ENCODE measurements at regions not wholly inside any gene's neighbourhood (a gene's known extent, or its start where the extent isn't known, plus 50 kb on each side); places are given as distances from the start of the nearest gene placed in this dataset.

GRCh38 chr14:101020834-101021370 lies 117.4 kb upstream of the RTL1 start:
- H3K4me1 Mint-ChIP-seq (ENCODE audit: low read depth in 2 of 2), result no peaks in the 10 kb centered on the region
- DNase-seq (no peak), ATAC-seq (replicated peaks) (no peak)
- H3K27ac Mint-ChIP-seq, result no peak overlapping the region
- H3K9me3 Mint-ChIP-seq, result peaks cover 7 to 16% of the 10 kb centered on the region in 2 donors
- H3K36me3 Mint-ChIP-seq (ENCODE audit: insufficient read depth), result no peaks in the 10 kb centered on the region
- H3K4me3 Mint-ChIP-seq, result no peak overlapping the region
- peaks cover 32 to 77% of the 10 kb centered on the region in 2 donors for H3K27me3 Mint-ChIP-seq

- Mint-ChIP-seq H3K4me3 (no peak overlapping the region), H3K36me3 (ENCODE audit: insufficient read depth) (no peaks in the 10 kb centered on the region), H3K27me3 (peaks cover 26 to 77% of the 10 kb centered on the region in 2 donors), H3K9me3 (peaks cover 7 to 16% of the 10 kb centered on the region in 2 donors), H3K4me1 (ENCODE audit: low read depth in 2 of 2) (no peaks in the 10 kb centered on the region), H3K27ac (no peak overlapping the region)
- DNase-seq (no peak), ATAC-seq (replicated peaks) (no peak)
Observed at GRCh38 chr14:101022121-101022520, 118.6 kb upstream of the RTL1 start.

GRCh38 chr14:101022916-101023435 lies 119.5 kb upstream of the RTL1 start:
- DNase-seq, result no peak
- no peaks in the 10 kb centered on the region for H3K36me3 Mint-ChIP-seq (ENCODE audit: insufficient read depth)
- no peaks in the 10 kb centered on the region for H3K4me1 Mint-ChIP-seq (ENCODE audit: low read depth in 2 of 2)
- H3K27ac Mint-ChIP-seq, result no peak overlapping the region
- H3K4me3 Mint-ChIP-seq, result no peak overlapping the region
- H3K27me3 Mint-ChIP-seq, result peaks cover 26 to 73% of the 10 kb centered on the region in 2 donors
- ATAC-seq (replicated peaks), result no peak
- peaks cover 7 to 16% of the 10 kb centered on the region in 2 donors for H3K9me3 Mint-ChIP-seq

GRCh38 chr14:101024686-101025085 lies 121.2 kb upstream of the RTL1 start:
- H3K9me3 Mint-ChIP-seq, result peaks cover 6 to 12% of the 10 kb centered on the region in 2 donors
- DNase-seq, result no peak
- peaks cover 15 to 56% of the 10 kb centered on the region in 2 donors for H3K27me3 Mint-ChIP-seq
- H3K4me3 Mint-ChIP-seq, result no peak overlapping the region
- no peak overlapping the region for H3K27ac Mint-ChIP-seq
- H3K4me1 Mint-ChIP-seq (ENCODE audit: low read depth in 2 of 2), result no peaks in the 10 kb centered on the region
- H3K36me3 Mint-ChIP-seq (ENCODE audit: insufficient read depth), result no peaks in the 10 kb centered on the region
- ATAC-seq (replicated peaks), result no peak

GRCh38 chr14:101025131-101025530 lies 121.6 kb upstream of the RTL1 start:
- ATAC-seq (replicated peaks) (no peak), DNase-seq (no peak)
- no peak overlapping the region for H3K4me3 Mint-ChIP-seq
- H3K4me1 Mint-ChIP-seq (ENCODE audit: low read depth in 2 of 2), result no peaks in the 10 kb centered on the region
- peaks cover 11 to 51% of the 10 kb centered on the region in 2 donors for H3K27me3 Mint-ChIP-seq
- H3K36me3 Mint-ChIP-seq (ENCODE audit: insufficient read depth), result no peaks in the 10 kb centered on the region
- no peak overlapping the region for H3K27ac Mint-ChIP-seq
- peaks cover 3 to 8% of the 10 kb centered on the region in 2 donors for H3K9me3 Mint-ChIP-seq

- no peak for DNase-seq
- H3K9me3 Mint-ChIP-seq, result peaks cover 1 to 2% of the 10 kb centered on the region in 2 donors
- no peaks in the 10 kb centered on the region for H3K36me3 Mint-ChIP-seq (ENCODE audit: insufficient read depth)
- ATAC-seq (replicated peaks), result no peak
- H3K4me1 Mint-ChIP-seq (ENCODE audit: low read depth in 2 of 2), result no peaks in the 10 kb centered on the region
- H3K27me3 Mint-ChIP-seq, result peaks cover 5 to 46% of the 10 kb centered on the region in 2 donors
- H3K4me3 Mint-ChIP-seq, result no peak overlapping the region
- no peak overlapping the region for H3K27ac Mint-ChIP-seq
Observed at GRCh38 chr14:101025696-101026095, 122.2 kb upstream of the RTL1 start.

GRCh38 chr14:101026341-101026740 lies 122.8 kb upstream of the RTL1 start:
- Mint-ChIP-seq H3K36me3 (ENCODE audit: insufficient read depth) (no peaks in the 10 kb centered on the region), H3K4me3 (no peak overlapping the region), H3K27ac (no peak overlapping the region), H3K4me1 (ENCODE audit: low read depth in 2 of 2) (no peaks in the 10 kb centered on the region), H3K9me3 (no peaks in the 10 kb centered on the region), H3K27me3 (peaks cover 0 to 39% of the 10 kb centered on the region in 2 donors)
- no peak for ATAC-seq (replicated peaks)
- DNase-seq, result no peak

- ATAC-seq (replicated peaks) (no peak), DNase-seq (no peak)
- H3K27me3 Mint-ChIP-seq, result peaks cover 0 to 30% of the 10 kb centered on the region in 2 donors
- H3K4me1 Mint-ChIP-seq (ENCODE audit: low read depth in 2 of 2), result no peaks in the 10 kb centered on the region
- H3K9me3 Mint-ChIP-seq, result no peaks in the 10 kb centered on the region
- no peak overlapping the region for H3K4me3 Mint-ChIP-seq
- no peak overlapping the region for H3K27ac Mint-ChIP-seq
- no peaks in the 10 kb centered on the region for H3K36me3 Mint-ChIP-seq (ENCODE audit: insufficient read depth)
Observed at GRCh38 chr14:101027291-101027690, 123.8 kb upstream of the RTL1 start.

- Mint-ChIP-seq H3K4me1 (ENCODE audit: low read depth in 2 of 2) (no peaks in the 10 kb centered on the region), H3K27me3 (peaks cover 0 to 23% of the 10 kb centered on the region in 2 donors), H3K4me3 (no peak overlapping the region), H3K9me3 (no peaks in the 10 kb centered on the region), H3K27ac (no peak overlapping the region), H3K36me3 (ENCODE audit: insufficient read depth) (no peaks in the 10 kb centered on the region)
- ATAC-seq (replicated peaks), result no peak
- no peak for DNase-seq
Observed at GRCh38 chr14:101027966-101028365, 124.4 kb upstream of the RTL1 start.

- no peaks in the 10 kb centered on the region for H3K36me3 Mint-ChIP-seq (ENCODE audit: insufficient read depth)
- H3K27ac Mint-ChIP-seq, result no peak overlapping the region
- no peaks in the 10 kb centered on the region for H3K4me1 Mint-ChIP-seq (ENCODE audit: low read depth in 2 of 2)
- H3K9me3 Mint-ChIP-seq, result no peaks in the 10 kb centered on the region
- no peak overlapping the region for H3K4me3 Mint-ChIP-seq
- no peak for DNase-seq
- ATAC-seq (replicated peaks), result no peak
- H3K27me3 Mint-ChIP-seq, result peaks cover 0 to 23% of the 10 kb centered on the region in 2 donors
Observed at GRCh38 chr14:101028971-101029667, 125.6 kb upstream of the RTL1 start.

GRCh38 chr14:101029668-101030290 lies 126.3 kb upstream of the RTL1 start:
- no peak overlapping the region for H3K4me3 Mint-ChIP-seq
- H3K4me1 Mint-ChIP-seq (ENCODE audit: low read depth in 2 of 2), result no peaks in the 10 kb centered on the region
- DNase-seq (no peak), ATAC-seq (replicated peaks) (no peak)
- no peak overlapping the region for H3K27ac Mint-ChIP-seq
- H3K27me3 Mint-ChIP-seq, result peaks cover 0 to 19% of the 10 kb centered on the region in 2 donors
- no peaks in the 10 kb centered on the region for H3K36me3 Mint-ChIP-seq (ENCODE audit: insufficient read depth)
- H3K9me3 Mint-ChIP-seq, result no peaks in the 10 kb centered on the region

GRCh38 chr14:101030586-101030985 lies 127.1 kb upstream of the RTL1 start:
- Mint-ChIP-seq H3K9me3 (no peaks in the 10 kb centered on the region), H3K4me1 (ENCODE audit: low read depth in 2 of 2) (no peaks in the 10 kb centered on the region), H3K4me3 (no peak overlapping the region), H3K27me3 (peaks cover 0 to 14% of the 10 kb centered on the region in 2 donors), H3K36me3 (ENCODE audit: insufficient read depth) (no peaks in the 10 kb centered on the region), H3K27ac (no peak overlapping the region)
- DNase-seq (no peak), ATAC-seq (replicated peaks) (no peak)

GRCh38 chr14:101031186-101031585 lies 127.7 kb upstream of the RTL1 start:
- Mint-ChIP-seq H3K9me3 (no peaks in the 10 kb centered on the region), H3K4me3 (no peak overlapping the region), H3K27ac (no peak overlapping the region), H3K36me3 (ENCODE audit: insufficient read depth) (no peaks in the 10 kb centered on the region), H3K27me3 (peaks cover 0 to 14% of the 10 kb centered on the region in 2 donors), H3K4me1 (ENCODE audit: low read depth in 2 of 2) (no peaks in the 10 kb centered on the region)
- ATAC-seq (replicated peaks) (no peak), DNase-seq (no peak)

- Mint-ChIP-seq H3K27ac (no peak overlapping the region), H3K36me3 (ENCODE audit: insufficient read depth) (no peaks in the 10 kb centered on the region), H3K4me1 (ENCODE audit: low read depth in 2 of 2) (no peaks in the 10 kb centered on the region), H3K9me3 (no peaks in the 10 kb centered on the region), H3K27me3 (peaks cover 0 to 14% of the 10 kb centered on the region in 2 donors), H3K4me3 (no peak overlapping the region)
- ATAC-seq (replicated peaks) (no peak), DNase-seq (no peak)
Observed at GRCh38 chr14:101031721-101032120, 128.2 kb upstream of the RTL1 start.
